Erythroblast (primary cell): ENCODE measurements at regions not wholly inside any gene's neighbourhood (a gene's known extent, or its start where the extent isn't known, plus 50 kb on each side); places are given as distances from the start of the nearest gene placed in this dataset.

ENCODE experiments used
- GATA1 ChIP-seq: IDR thresholded peaks from 2 replicates; pipeline ENCODE4 v1.6.1; 2011; ENCODE audit warnings: low read depth, mild to moderate bottlenecking, control low read depth, low read length, moderate library complexity
- POLR2A ChIP-seq: IDR thresholded peaks from 2 replicates; pipeline ENCODE4 v1.6.1; 2011; ENCODE audit warnings: mild to moderate bottlenecking, low read length

DNA sequence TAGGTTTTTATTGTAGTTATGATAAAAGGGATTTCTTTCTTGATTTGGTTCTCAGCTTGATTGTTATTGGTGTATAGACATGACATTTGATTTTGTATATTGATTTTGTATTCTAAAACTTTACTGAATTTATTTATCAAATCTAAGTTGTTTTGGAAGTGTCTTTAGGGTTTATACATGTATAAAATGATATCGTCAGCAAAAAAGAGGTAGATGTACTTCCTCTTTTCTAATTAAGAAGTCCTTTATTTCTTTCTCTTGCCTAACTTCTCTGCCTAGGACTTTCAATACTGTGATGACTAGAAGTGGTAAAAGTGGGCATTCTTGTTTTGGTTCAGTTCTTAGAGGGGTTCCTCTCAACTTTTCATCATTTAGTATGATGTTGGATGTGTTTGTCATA lies 487.3 kb upstream of the KIF2B start:
- TF ChIP-seq POLR2A = no peak
- TF ChIP-seq GATA1 = no peak
